MM.1S (cell line): ENCODE measurements at regions not wholly inside any gene's neighbourhood (a gene's known extent, or its start where the extent isn't known, plus 50 kb on each side); places are given as distances from the start of the nearest gene placed in this dataset.

Source experiments
- DNase-seq: peaks from one replicate; pipeline ENCODE4 v3.0.0-alpha.2; 2015
- H2AFZ ChIP-seq: fragments of 300-600 bp; sonication (generic); 2 replicates; pipeline ENCODE4 v1.6.0; 2016; ENCODE audit warnings: antibody characterized with exemption, low read length
- H3F3A ChIP-seq: fragments of 300-600 bp; sonication (generic); 2 replicates; pipeline ENCODE4 v1.6.1; 2016; ENCODE audit warnings: mild to moderate bottlenecking, antibody characterized with exemption, low read length, moderate library complexity, mixed read lengths; ENCODE audit not compliant: insufficient read depth
- H3K27ac ChIP-seq: fragments of 300-600 bp; sonication (generic); 2 replicates; pipeline ENCODE4 v1.5.1; 2016; ENCODE audit warnings: mild to moderate bottlenecking, low read length
- H3K27me3 ChIP-seq: fragments of 300-600 bp; sonication (generic); replicated peaks from 2 replicates; pipeline ENCODE4 v1.6.0; 2016; ENCODE audit warnings: low read length; ENCODE audit not compliant: insufficient read depth
- H3K36me3 ChIP-seq: fragments of 300-600 bp; sonication (generic); replicated peaks from 2 replicates; pipeline ENCODE4 v1.6.1; 2016; ENCODE audit warnings: mild to moderate bottlenecking, low read length, mixed read lengths; ENCODE audit not compliant: insufficient read depth
- H3K4me1 ChIP-seq: fragments of 300-600 bp; sonication (generic); 2 replicates; pipeline ENCODE4 v1.6.1; 2016; ENCODE audit warnings: low read length, mixed read lengths
- H3K4me2 ChIP-seq: fragments of 300-600 bp; sonication (generic); 2 replicates; pipeline ENCODE4 v1.6.0; 2016; ENCODE audit warnings: low read depth, low read length
- H3K4me3 ChIP-seq: fragments of 300-600 bp; sonication (generic); 2 replicates; pipeline ENCODE4 v1.5.1; 2016; ENCODE audit warnings: low read length, mixed read lengths
- H3K79me2 ChIP-seq: fragments of 300-600 bp; sonication (generic); 2 replicates; pipeline ENCODE4 v1.6.1; 2016; ENCODE audit warnings: mixed run types, low read length, mixed read lengths
- H3K9ac ChIP-seq: fragments of 300-600 bp; sonication (generic); 2 replicates; pipeline ENCODE4 v1.6.1; 2016; ENCODE audit warnings: low read length, mixed read lengths
- H3K9me2 ChIP-seq: fragments of 300-600 bp; sonication (generic); replicated peaks from 2 replicates; pipeline ENCODE4 v1.6.1; 2016; ENCODE audit warnings: mild to moderate bottlenecking, low read length, mixed read lengths; ENCODE audit not compliant: insufficient read depth
- H3K9me3 ChIP-seq: fragments of 300-600 bp; sonication (generic); replicated peaks from 2 replicates; pipeline ENCODE4 v1.6.1; 2016; ENCODE audit warnings: mild to moderate bottlenecking, low read length, mixed read lengths; ENCODE audit not compliant: insufficient read depth
- H4K20me1 ChIP-seq: fragments of 300-600 bp; sonication (generic); 2 replicates; pipeline ENCODE4 v1.6.1; 2016; ENCODE audit warnings: mild to moderate bottlenecking, low read length, moderate library complexity, mixed read lengths; ENCODE audit not compliant: insufficient read depth
- CTCF ChIP-seq: fragments of 300-600 bp; sonication (generic); IDR thresholded peaks from 2 replicates; pipeline ENCODE4 v1.5.1; 2016; ENCODE audit warnings: antibody characterized with exemption, low read length, mixed read lengths
- EZH2 ChIP-seq: fragments of 300-600 bp; sonication (generic); optimal IDR thresholded peaks from 2 replicates; pipeline ENCODE3; 2017; ENCODE audit warnings: low read depth, mild to moderate bottlenecking, antibody characterized with exemption, low read length, mixed read lengths
- EZH2phosphoT487 ChIP-seq: fragments of 300-600 bp; sonication (generic); IDR thresholded peaks from 2 replicates; pipeline ENCODE4 v1.6.1; 2018; ENCODE audit warnings: antibody characterized with exemption, low read length

DNA sequence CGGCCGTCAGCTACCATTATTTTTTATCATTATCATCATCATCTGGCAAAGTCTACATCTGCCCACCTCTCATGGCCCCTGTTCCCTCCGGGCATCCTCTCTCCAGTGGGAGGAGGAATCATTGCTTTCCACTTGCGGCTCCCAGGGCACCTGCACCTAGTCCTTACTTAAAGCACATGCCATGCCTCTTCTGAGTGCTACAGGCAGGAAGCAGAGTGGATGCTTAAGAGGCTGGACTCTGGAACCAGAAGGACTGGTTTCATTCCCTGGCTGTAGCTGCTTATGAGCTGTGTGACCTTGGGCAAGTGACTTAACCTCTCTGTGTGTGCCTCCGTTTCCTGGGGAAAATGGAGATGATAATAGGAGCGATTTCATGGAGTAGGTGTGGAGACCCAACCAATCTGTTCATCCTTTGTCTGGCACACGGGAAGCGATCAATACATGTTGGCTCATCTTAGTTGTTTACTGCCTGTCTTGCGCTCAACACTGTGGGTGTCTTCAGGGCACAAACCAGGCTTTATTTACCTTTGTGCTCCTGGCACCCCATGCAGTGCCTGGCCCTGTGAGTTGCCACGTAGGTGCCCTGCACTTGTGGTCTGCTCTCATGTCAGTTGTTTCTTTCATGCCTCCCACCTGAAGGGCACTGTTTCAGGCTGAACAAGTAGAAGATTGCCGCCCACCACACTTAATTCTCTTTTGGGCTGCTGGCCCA is 317.0 kb upstream of the SULF2 start:
- no peak overlapping the region for H3K4me2 ChIP-seq
- H3K79me2 ChIP-seq: no peaks in the 10 kb centered on the region
- no peak overlapping the region for H2AFZ ChIP-seq
- H3K4me1 ChIP-seq: no peaks in the 10 kb centered on the region
- H3K9ac ChIP-seq: no peak overlapping the region
- no peak overlapping the region for H3K4me3 ChIP-seq
- no peaks in the 10 kb centered on the region for H3K9me2 ChIP-seq
- H3K9me3 ChIP-seq: no peaks in the 10 kb centered on the region
- DNase-seq: no peak
- H4K20me1 ChIP-seq: no peaks in the 10 kb centered on the region
- H3K27ac ChIP-seq: no peak overlapping the region
- H3F3A ChIP-seq: no peaks in the 10 kb centered on the region
- H3K27me3 ChIP-seq: no peaks in the 10 kb centered on the region
- H3K36me3 ChIP-seq: no peaks in the 10 kb centered on the region
- TF ChIP-seq EZH2: no peak
- no peak for TF ChIP-seq CTCF
- no peak for TF ChIP-seq EZH2phosphoT487

- Histone ChIP-seq H3K79me2 (no peaks in the 10 kb centered on the region), H3K9ac (no peak overlapping the region), H3K4me3 (no peak overlapping the region), H3K36me3 (no peaks in the 10 kb centered on the region), H2AFZ (no peak overlapping the region), H3K4me2 (no peak overlapping the region), H4K20me1 (no peaks in the 10 kb centered on the region), H3F3A (no peaks in the 10 kb centered on the region), H3K9me3 (no peaks in the 10 kb centered on the region), H3K9me2 (no peaks in the 10 kb centered on the region), H3K27ac (no peak overlapping the region), H3K27me3 (no peaks in the 10 kb centered on the region), H3K4me1 (no peaks in the 10 kb centered on the region)
- no peak for DNase-seq
- no peak for TF ChIP-seq CTCF
- TF ChIP-seq EZH2phosphoT487: no peak
- no peak for TF ChIP-seq EZH2
These were observed 315.2 kb upstream of the SULF2 start for GRCh38 chr20:48100483-48100882.

GRCh38 chr20:48098866-48099265 is 313.6 kb upstream of the SULF2 start:
- no peak overlapping the region for H2AFZ ChIP-seq
- no peaks in the 10 kb centered on the region for H3K9me3 ChIP-seq
- H3K9me2 ChIP-seq: no peaks in the 10 kb centered on the region
- TF ChIP-seq CTCF (no peak), EZH2phosphoT487 (no peak), EZH2 (no peak)
- no peaks in the 10 kb centered on the region for H4K20me1 ChIP-seq
- DNase-seq: no peak
- no peak overlapping the region for H3K4me3 ChIP-seq
- H3K4me2 ChIP-seq: no peak overlapping the region
- H3K79me2 ChIP-seq: no peaks in the 10 kb centered on the region
- no peaks in the 10 kb centered on the region for H3F3A ChIP-seq
- H3K4me1 ChIP-seq: no peaks in the 10 kb centered on the region
- H3K27me3 ChIP-seq: no peaks in the 10 kb centered on the region
- no peaks in the 10 kb centered on the region for H3K36me3 ChIP-seq
- H3K27ac ChIP-seq: no peak overlapping the region
- no peak overlapping the region for H3K9ac ChIP-seq
